K562 (cell line): ENCODE measurements at regions not wholly inside any gene's neighbourhood (a gene's known extent, or its start where the extent isn't known, plus 50 kb on each side); places are given as distances from the start of the nearest gene placed in this dataset.

Experiments used
- BMI1 ChIP-seq: fragments of 150-350 bp; IDR thresholded peaks from 2 replicates; pipeline ENCODE4 v1.6.1; 2014; ENCODE audit warnings: low read length
- NCOA2 ChIP-seq, 2 experiments: fragments of 450-650 bp; IDR thresholded peaks; 2 replicates each; pipeline ENCODE4 v1.6.1; 2018; ENCODE audit warnings: mild to moderate bottlenecking in 2 of 2, moderate library complexity in 1 of 2; ENCODE audit not compliant: partially characterized antibody in 2 of 2
- NR4A1 ChIP-seq, 2 experiments: fragments of 250-450 bp in 1 of 2; fragments of 450-650 bp in 1 of 2; sonication (Bioruptor Pico) in 1 of 2; IDR thresholded peaks; 2 replicates each; pipeline versions ENCODE4 v1.4.0 to v1.6.1; 2016 to 2020; ENCODE audit warnings: mild to moderate bottlenecking in 2 of 2, missing compliant biosample characterization in 1 of 2, missing genetic modification characterization in 1 of 2, moderate library complexity in 1 of 2
- REST ChIP-seq, 2 experiments: fragments of 450-650 bp; formaldehyde crosslinking in 1 of 2; IDR thresholded peaks; 2 replicates each; pipeline versions ENCODE4 v1.4.0 to v1.6.1; 2014 to 2020; ENCODE audit warnings: mild to moderate bottlenecking in 2 of 2, borderline replicate concordance in 1 of 2, low read depth in 1 of 2
- RFX7 ChIP-seq: fragments of 250-450 bp; sonication (Bioruptor Pico); IDR thresholded peaks from 2 replicates; pipeline ENCODE4 v1.5.1; 2021; ENCODE audit warnings: mild to moderate bottlenecking
- SFPQ ChIP-seq: fragments of 200-400 bp; formaldehyde crosslinking; IDR thresholded peaks from 2 replicates; pipeline ENCODE4 v1.6.1; 2017; ENCODE audit warnings: mild to moderate bottlenecking, low read depth, low read length, moderate library complexity
- ZNF324 ChIP-seq: fragments of 250-450 bp; sonication (Bioruptor Pico); IDR thresholded peaks from 2 replicates; pipeline ENCODE4 v1.4.0; 2020; ENCODE audit warnings: mild to moderate bottlenecking

GRCh38 chr12:34401659-34402227, 379.4 kb downstream of the ALG10 start (continued):
- TF ChIP-seq REST (IDR thresholded peaks at IDR 0.05; ENCODE audit: borderline replicate concordance), result no peak
- TF ChIP-seq REST (CRISPR knock-in tag; IDR thresholded peaks at IDR 0.05; ENCODE audit: low read depth), result no peak
- no peak for TF ChIP-seq BMI1
- TF ChIP-seq ZNF324, result no peak
- TF ChIP-seq RFX7 (CRISPR knock-in tag), result no peak
- no peak for TF ChIP-seq SFPQ
- no peak for TF ChIP-seq NR4A1 (CRISPR knock-in tag; IDR thresholded peaks at IDR 0.05)
- no peak for TF ChIP-seq NR4A1 (tag; IDR thresholded peaks at IDR 0.05)
- TF ChIP-seq NCOA2 (IDR thresholded peaks at IDR 0.05; ENCODE audit: partially characterized antibody in 2 of 2), result no peak
